ENCODE measurements at regions not wholly inside any gene's neighbourhood (a gene's known extent, or its start where the extent isn't known, plus 50 kb on each side); places are given as distances from the start of the nearest gene placed in this dataset.

GRCh38 chr17:69773081-69773480 is 301.9 kb upstream of the KCNJ16 start:
- no peak for DNase-seq

- DNase-seq = no peak
Observed at GRCh38 chr17:69779378-69780214, 295.4 kb upstream of the KCNJ16 start.

GRCh38 chr17:69783865-69784264 is 291.2 kb upstream of the KCNJ16 start:
- no peak for DNase-seq

- DNase-seq = no peak
Observed at GRCh38 chr17:69788957-69789356, 286.1 kb upstream of the KCNJ16 start.

- DNase-seq = no peak
Observed at GRCh38 chr17:69796078-69796477, 278.9 kb upstream of the KCNJ16 start.

GRCh38 chr17:69800870-69801269 is 274.2 kb upstream of the KCNJ16 start:
- DNase-seq = no peak

GRCh38 chr17:69801368-69801767 is 273.7 kb upstream of the KCNJ16 start:
- no peak for DNase-seq

GRCh38 chr17:69802045-69802740 is 272.8 kb upstream of the KCNJ16 start:
- no peak for DNase-seq

GRCh38 chr17:69809331-69809730 is 265.7 kb upstream of the KCNJ16 start:
- DNase-seq = no peak

GRCh38 chr17:69810326-69810965 is 264.6 kb upstream of the KCNJ16 start:
- DNase-seq = no peak

GRCh38 chr17:69812240-69812837 is 262.7 kb upstream of the KCNJ16 start:
- DNase-seq = no peak

GRCh38 chr17:69814031-69814430 is 261.0 kb upstream of the KCNJ16 start:
- no peak for DNase-seq

GRCh38 chr17:69815406-69815805 is 259.6 kb upstream of the KCNJ16 start:
- DNase-seq = no peak

GRCh38 chr17:69818467-69818866 is 256.6 kb upstream of the KCNJ16 start:
- no peak for DNase-seq

GRCh38 chr17:69819316-69820087 is 255.5 kb upstream of the KCNJ16 start:
- no peak for DNase-seq

- DNase-seq = no peak
Observed at GRCh38 chr17:69820876-69821473, 254.1 kb upstream of the KCNJ16 start.

GRCh38 chr17:69822314-69822875 is 252.6 kb upstream of the KCNJ16 start:
- no peak for DNase-seq

GRCh38 chr17:69828087-69828486 is 246.9 kb upstream of the KCNJ16 start:
- no peak for DNase-seq

GRCh38 chr17:69834494-69834893 is 240.5 kb upstream of the KCNJ16 start:
- no peak for DNase-seq

- DNase-seq = no peak
Observed at GRCh38 chr17:69851736-69852135, 223.3 kb upstream of the KCNJ16 start.

- no peak for DNase-seq
Observed at GRCh38 chr17:69853541-69854224, 221.3 kb upstream of the KCNJ16 start.

Data from SIG-M5 (cell line).